SK-N-MC (cell line): ENCODE measurements at regions not wholly inside any gene's neighbourhood (a gene's known extent, or its start where the extent isn't known, plus 50 kb on each side); places are given as distances from the start of the nearest gene placed in this dataset.

Experiments used
- DNase-seq: peaks from one replicate; pipeline ENCODE4 v3.0.0-alpha.2; 2011; ENCODE audit warnings: low read depth, low spot score
- H3K27ac ChIP-seq: fragments of 200-600 bp; sonication (generic); 2 replicates; pipeline ENCODE4 v1.5.1; 2016; ENCODE audit warnings: mixed run types
- H3K36me3 ChIP-seq: fragments of 200-600 bp; sonication (generic); 2 replicates; pipeline ENCODE4 v1.6.1; 2017; ENCODE audit warnings: antibody characterized with exemption, low read length, mixed read lengths; ENCODE audit not compliant: insufficient read depth
- H3K4me3 ChIP-seq: fragments of 200-600 bp; sonication (generic); 2 replicates; pipeline ENCODE4 v1.5.1; 2016
- H3K9ac ChIP-seq: fragments of 200-600 bp; sonication (generic); 2 replicates; pipeline ENCODE4 v1.8.0; 2017; ENCODE audit warnings: mixed run types, mixed read lengths; ENCODE audit not compliant: insufficient read length
- H3K9me3 ChIP-seq: fragments of 200-600 bp; sonication (generic); 2 replicates; pipeline ENCODE4 v1.6.1; 2017; ENCODE audit warnings: low read depth, mild to moderate bottlenecking, antibody characterized with exemption, low read length, moderate library complexity, mixed read lengths
- EZH2 ChIP-seq: fragments of 200-600 bp; sonication (generic); IDR thresholded peaks from one replicate; pipeline ENCODE4 v1.6.1; 2017; ENCODE audit warnings: antibody characterized with exemption
- FOXP2 ChIP-seq: optimal IDR thresholded peaks from 2 replicates; pipeline ENCODE3; 2011; ENCODE audit warnings: mild to moderate bottlenecking, moderate library complexity; ENCODE audit not compliant: insufficient read depth; ENCODE audit errors: extremely low read length, control extremely low read depth
- POLR2AphosphoS5 ChIP-seq: IDR thresholded peaks from 2 replicates; pipeline ENCODE4 v1.6.1; 2012; ENCODE audit warnings: mild to moderate bottlenecking, low read depth, low read length, borderline replicate concordance

DNA sequence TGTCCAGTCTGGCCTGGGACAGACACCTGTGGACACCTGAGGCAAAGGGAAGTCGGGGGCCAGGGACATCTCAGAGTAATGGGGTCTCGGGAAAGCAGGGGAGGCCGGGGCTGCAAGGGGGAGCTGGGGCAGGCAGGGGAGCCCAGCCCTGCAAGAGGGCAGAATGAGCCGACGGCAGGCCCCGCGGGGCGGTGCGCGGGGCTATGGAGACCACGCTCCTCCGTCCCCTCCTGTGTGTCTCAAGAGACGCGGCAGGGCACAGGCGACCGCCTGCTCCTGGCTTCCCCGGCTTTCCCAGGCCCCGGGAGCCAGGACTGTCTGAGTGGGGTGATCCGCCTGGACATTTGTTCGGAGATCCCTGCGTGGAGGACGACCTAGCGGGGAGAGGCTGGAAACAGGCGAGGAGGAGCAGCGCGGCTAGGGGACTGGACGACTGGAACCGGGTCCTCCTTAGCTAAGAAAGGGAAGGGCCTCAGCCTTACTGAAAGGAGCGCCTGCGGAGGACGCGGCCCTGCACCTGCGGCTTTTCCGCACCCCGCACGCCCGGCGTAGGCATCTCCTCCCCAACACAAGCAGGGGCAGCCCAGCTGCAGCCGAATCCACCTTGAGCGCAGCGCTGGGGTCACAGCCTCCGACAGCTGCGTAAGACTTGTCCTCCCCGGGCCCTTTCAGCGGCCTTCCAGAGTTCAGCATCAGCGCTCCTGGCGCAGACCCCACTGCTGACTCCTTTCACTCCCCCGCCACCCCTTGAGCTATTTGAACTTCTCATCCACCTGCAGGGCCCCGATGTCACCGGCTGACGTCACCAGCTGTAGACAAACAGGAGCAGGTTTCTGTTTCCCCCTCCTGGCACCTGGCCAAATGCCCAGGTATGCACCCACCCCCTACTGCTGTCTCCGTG lies 176.4 kb downstream of the ZNF248 start:
- H3K27ac ChIP-seq, result no peak overlapping the region
- H3K4me3 ChIP-seq, result no peak overlapping the region
- DNase-seq, result no peak
- H3K9ac ChIP-seq, result no peak overlapping the region
- H3K9me3 ChIP-seq, result no peaks in the 10 kb centered on the region
- no peaks in the 10 kb centered on the region for H3K36me3 ChIP-seq
- TF ChIP-seq FOXP2 (no peak), EZH2 (no peak), POLR2AphosphoS5 (no peak)

DNA sequence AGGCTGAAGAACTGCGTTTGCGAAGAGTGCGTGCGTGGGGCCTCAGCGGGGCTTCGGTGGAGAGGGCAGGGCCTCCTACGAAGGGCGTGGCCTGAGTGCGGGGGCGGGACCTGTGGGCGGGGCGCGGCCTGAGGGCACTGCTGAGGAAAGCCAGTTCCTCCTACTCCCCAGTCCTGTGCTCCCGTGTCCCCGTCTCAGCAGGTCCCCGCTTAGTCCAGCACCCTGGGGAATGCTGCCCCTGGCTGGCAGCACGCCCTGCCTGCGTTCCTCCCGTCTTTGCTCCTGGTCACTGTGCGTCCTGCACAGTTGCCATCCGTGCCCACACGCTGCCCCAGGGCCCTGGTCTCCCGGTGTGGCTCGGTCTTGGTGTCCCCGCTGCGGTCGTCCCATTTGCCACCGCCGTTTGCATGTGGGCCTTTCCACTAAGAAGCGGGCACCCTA lies 177.1 kb downstream of the ZNF248 start:
- no peak for DNase-seq
- H3K36me3 ChIP-seq, result no peaks in the 10 kb centered on the region
- H3K4me3 ChIP-seq, result no peak overlapping the region
- no peaks in the 10 kb centered on the region for H3K9me3 ChIP-seq
- no peak overlapping the region for H3K27ac ChIP-seq
- H3K9ac ChIP-seq, result no peak overlapping the region
- TF ChIP-seq FOXP2 (no peak), POLR2AphosphoS5 (no peak), EZH2 (no peak)

DNA sequence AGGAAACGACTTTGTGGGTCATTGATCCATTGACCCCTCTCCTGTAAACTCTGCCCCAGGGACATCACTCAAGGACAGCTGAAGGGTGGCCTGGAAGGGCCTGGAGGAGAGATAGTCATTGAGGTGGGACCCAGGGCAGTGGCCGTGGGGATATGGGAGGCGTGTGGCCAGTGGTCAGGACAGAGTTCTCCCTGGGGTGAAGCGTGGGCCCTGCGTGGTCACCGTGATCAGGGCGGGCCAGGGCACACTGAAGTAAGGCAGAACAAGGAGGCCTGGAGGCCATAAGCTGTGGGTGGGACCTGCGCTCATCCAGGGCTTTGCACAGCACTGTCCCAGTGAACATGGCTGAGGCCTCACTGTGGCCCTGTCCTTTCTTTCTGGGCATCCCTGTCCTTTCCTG lies 177.9 kb downstream of the ZNF248 start:
- Histone ChIP-seq H3K27ac (no peak overlapping the region), H3K4me3 (no peak overlapping the region), H3K36me3 (no peaks in the 10 kb centered on the region), H3K9ac (no peak overlapping the region), H3K9me3 (no peaks in the 10 kb centered on the region)
- no peak for DNase-seq
- no peak for TF ChIP-seq EZH2
- no peak for TF ChIP-seq FOXP2
- no peak for TF ChIP-seq POLR2AphosphoS5

DNA sequence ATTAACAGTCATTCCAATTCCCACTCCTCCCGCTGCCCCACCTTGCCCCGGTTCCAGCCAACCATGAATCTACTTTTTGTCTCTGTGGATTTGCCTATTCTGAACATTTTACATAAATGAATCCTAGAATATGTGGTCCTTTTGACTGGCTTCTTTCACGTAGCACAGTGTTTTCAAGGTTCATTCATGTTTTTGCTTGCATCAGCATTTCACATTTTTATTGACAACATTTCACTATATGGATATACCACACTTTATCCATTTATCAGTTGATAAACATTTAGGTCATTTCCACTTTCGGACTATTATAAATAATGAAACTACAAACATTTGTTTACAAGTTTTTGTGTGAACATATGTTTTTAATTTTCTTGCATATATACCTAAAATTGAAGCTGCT lies 182.0 kb downstream of the ZNF248 start:
- Histone ChIP-seq H3K9ac (no peak overlapping the region), H3K9me3 (no peaks in the 10 kb centered on the region), H3K4me3 (no peak overlapping the region), H3K27ac (no peak overlapping the region), H3K36me3 (no peaks in the 10 kb centered on the region)
- no peak for TF ChIP-seq EZH2
- TF ChIP-seq POLR2AphosphoS5, result no peak
- no peak for TF ChIP-seq FOXP2
- no peak for DNase-seq

DNA sequence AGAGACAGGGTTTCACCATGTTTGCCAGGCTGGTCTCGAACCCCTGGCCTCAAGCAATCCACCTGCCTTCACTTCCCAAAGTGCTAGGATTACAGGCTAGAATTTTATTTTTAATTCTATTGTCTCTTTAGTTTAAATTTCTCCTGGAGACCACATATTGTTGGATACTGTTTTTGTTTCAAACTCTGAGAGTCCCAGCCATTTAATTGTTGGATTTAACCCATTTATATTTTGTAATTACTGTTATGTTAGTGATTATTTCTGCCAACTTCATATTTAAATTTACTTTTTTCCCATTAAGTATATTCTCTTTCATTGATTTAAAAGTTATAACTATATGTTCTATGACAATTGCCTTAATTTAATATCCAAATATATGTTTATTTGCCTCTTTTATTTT lies 185.6 kb downstream of the ZNF248 start:
- Histone ChIP-seq H3K36me3 (no peaks in the 10 kb centered on the region), H3K4me3 (no peak overlapping the region), H3K9me3 (no peaks in the 10 kb centered on the region), H3K9ac (no peak overlapping the region), H3K27ac (no peak overlapping the region)
- no peak for TF ChIP-seq FOXP2
- no peak for TF ChIP-seq EZH2
- no peak for TF ChIP-seq POLR2AphosphoS5
- no peak for DNase-seq

DNA sequence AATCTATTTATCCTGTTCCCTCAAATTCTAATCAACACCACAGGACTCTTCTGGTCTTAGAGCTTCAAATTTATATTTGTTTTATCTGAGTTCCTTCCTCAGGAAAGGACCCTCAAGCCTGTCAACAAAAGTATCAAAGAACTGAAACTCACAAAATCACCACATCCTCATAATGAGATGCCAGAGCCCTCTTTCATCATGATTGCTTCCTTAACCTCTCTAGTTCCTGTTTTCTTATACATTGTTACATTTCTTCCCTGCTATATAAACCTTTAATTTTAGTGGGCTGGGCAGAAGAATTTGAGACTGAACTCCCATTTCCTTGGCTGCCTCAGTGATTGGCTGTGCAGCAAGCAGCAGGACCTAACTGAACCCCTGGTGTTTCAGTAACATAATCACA lies 189.7 kb downstream of the ZNF248 start:
- Histone ChIP-seq H3K4me3 (no peak overlapping the region), H3K9ac (no peak overlapping the region), H3K36me3 (no peaks in the 10 kb centered on the region), H3K9me3 (no peaks in the 10 kb centered on the region), H3K27ac (no peak overlapping the region)
- no peak for DNase-seq
- no peak for TF ChIP-seq FOXP2

DNA sequence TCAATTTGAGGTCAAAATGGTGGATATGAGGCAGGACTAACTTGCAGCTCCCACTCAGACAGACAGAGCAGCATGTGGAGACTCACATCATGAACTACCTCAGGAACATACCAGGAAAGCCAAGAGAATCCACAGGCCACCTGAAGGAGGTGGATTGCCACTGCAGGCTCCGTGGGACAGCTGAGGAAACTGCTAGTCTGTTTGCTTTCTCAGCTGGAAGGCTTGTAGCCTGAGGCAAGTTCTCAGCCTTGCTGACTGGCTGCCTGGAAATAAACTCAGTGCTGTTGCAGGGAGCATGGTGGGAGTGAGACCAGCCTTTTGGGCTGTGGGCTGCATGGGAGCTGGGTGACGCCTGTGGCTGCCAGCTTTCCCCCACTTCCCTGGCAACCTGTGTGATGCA lies 202.9 kb downstream of the ZNF248 start:
- H3K27ac ChIP-seq, result no peak overlapping the region
- H3K4me3 ChIP-seq, result no peak overlapping the region
- H3K9ac ChIP-seq, result no peak overlapping the region
- TF ChIP-seq FOXP2 (no peak), EZH2 (no peak), POLR2AphosphoS5 (no peak)
- DNase-seq, result no peak
- no peaks in the 10 kb centered on the region for H3K36me3 ChIP-seq
- no peaks in the 10 kb centered on the region for H3K9me3 ChIP-seq

DNA sequence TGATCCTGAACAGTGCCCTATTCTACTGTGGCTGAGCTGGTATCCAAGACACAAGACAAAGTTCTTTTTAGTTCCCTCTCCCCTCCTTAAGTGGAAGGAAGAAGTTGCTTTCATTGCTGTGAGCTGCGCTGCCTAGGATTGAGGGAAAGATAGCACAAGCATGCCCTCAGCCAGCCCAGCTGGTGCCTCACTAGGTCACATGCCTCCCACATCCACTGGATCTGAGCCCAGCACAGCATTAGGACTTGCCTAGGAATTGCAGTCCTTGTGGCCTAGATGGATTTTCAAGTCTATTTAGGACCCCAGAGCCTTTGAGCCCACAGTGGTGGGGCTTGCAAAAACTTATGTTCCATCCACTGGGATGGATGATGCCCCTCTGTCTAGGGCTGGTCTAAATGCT lies 214.2 kb downstream of the ZNF248 start:
- no peak overlapping the region for H3K9ac ChIP-seq
- no peak for DNase-seq
- H3K4me3 ChIP-seq, result no peak overlapping the region
- TF ChIP-seq FOXP2 (no peak), EZH2 (no peak), POLR2AphosphoS5 (no peak)
- H3K9me3 ChIP-seq, result no peaks in the 10 kb centered on the region
- H3K27ac ChIP-seq, result no peak overlapping the region
- H3K36me3 ChIP-seq, result no peaks in the 10 kb centered on the region

DNA sequence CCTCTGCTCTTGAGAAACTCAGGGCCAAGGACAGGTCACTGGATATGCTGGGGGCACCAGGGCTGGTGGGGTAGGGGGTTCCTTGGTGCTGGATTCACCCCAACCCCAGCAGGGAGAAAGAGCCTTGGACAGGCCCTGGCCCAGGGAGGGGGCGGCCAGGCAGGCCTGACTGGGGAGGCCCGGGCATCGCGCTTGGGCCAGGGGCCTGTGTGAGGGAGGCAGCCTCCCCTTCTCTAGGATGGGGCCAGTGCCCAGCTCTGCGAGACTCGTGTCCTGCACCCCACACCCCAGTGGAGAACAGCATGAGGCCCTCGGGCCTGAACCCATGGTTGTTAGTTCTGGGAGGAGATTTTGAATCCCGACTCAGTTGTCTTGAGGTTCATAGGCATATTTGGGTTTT lies 217.1 kb downstream of the ZNF248 start:
- no peaks in the 10 kb centered on the region for H3K9me3 ChIP-seq
- no peak for TF ChIP-seq POLR2AphosphoS5
- TF ChIP-seq EZH2, result no peak
- TF ChIP-seq FOXP2, result no peak
- no peaks in the 10 kb centered on the region for H3K36me3 ChIP-seq
- H3K9ac ChIP-seq, result no peak overlapping the region
- H3K27ac ChIP-seq, result no peak overlapping the region
- no peak for DNase-seq
- H3K4me3 ChIP-seq, result no peak overlapping the region
